ENCODE measurements at regions not wholly inside any gene's neighbourhood (a gene's known extent, or its start where the extent isn't known, plus 50 kb on each side); places are given as distances from the start of the nearest gene placed in this dataset.

DNA sequence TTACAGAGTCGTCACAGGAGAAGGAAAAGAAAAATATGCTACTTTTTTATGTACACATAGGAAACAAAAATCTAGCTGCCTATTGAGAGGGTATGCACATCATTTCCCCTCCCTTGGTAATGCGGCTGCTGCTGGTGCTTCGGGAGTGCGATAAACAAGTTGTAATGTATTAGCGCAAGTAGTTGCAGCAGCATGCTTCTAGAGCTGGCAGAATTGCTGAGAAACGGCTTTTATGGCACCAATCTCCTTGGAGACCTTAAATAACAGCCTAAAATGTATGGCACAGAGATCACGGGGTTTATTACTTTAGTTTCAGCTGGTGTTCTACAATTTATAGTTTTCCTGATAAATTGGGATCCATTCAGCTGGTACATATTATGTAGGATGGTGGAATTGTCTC lies 447.6 kb upstream of the TMPO start:
- Mint-ChIP-seq H3K27me3 (ENCODE audit: low read depth) (peaks cover 1% of the 10 kb centered on the region), H3K27ac (ENCODE audit: unreplicated experiment) (no peak overlapping the region), H3K36me3 (ENCODE audit: low read depth) (no peaks in the 10 kb centered on the region), H3K9me3 (ENCODE audit: low read depth) (peaks cover 3% of the 10 kb centered on the region), H3K4me3 (ENCODE audit: unreplicated experiment) (no peak overlapping the region), H3K4me1 (ENCODE audit: low read depth) (no peaks in the 10 kb centered on the region)
- no peak for DNase-seq (ENCODE audit: low spot score)
- no peak for TF ChIP-seq CTCF (IDR thresholded peaks at IDR 0.05)

- no peaks in the 10 kb centered on the region for H3K4me1 Mint-ChIP-seq (ENCODE audit: low read depth)
- DNase-seq (ENCODE audit: low spot score), result no peak
- TF ChIP-seq CTCF (IDR thresholded peaks at IDR 0.05), result no peak
- no peak overlapping the region for H3K4me3 Mint-ChIP-seq (ENCODE audit: unreplicated experiment)
- H3K36me3 Mint-ChIP-seq (ENCODE audit: low read depth), result no peaks in the 10 kb centered on the region
- H3K9me3 Mint-ChIP-seq (ENCODE audit: low read depth), result peaks cover 3% of the 10 kb centered on the region
- H3K27me3 Mint-ChIP-seq (ENCODE audit: low read depth), result peaks cover 5% of the 10 kb centered on the region
- H3K27ac Mint-ChIP-seq (ENCODE audit: unreplicated experiment), result no peak overlapping the region
Measured at GRCh38 chr12:98073610-98074009, 441.8 kb upstream of the TMPO start.

DNA sequence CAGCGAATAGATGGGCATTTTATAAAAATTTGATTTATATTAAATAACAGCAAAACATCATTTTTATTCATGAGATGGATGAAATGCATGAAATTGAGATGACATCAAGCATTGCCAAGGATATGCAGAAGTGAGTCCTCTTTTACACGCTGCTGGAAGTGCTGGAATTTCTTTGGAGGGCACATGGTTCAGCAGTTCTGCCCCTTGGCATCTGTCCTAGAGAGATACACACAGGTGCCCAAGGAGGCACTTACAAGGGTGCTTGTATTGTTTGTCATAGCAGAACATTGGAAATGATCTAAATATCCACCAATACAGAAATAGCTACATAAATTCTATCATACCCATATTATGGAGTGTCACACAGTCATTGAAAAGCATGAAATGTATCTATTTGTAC lies 441.1 kb upstream of the TMPO start:
- Mint-ChIP-seq H3K36me3 (ENCODE audit: low read depth) (no peaks in the 10 kb centered on the region), H3K27ac (ENCODE audit: unreplicated experiment) (no peak overlapping the region), H3K27me3 (ENCODE audit: low read depth) (peaks cover 5% of the 10 kb centered on the region), H3K4me1 (ENCODE audit: low read depth) (no peaks in the 10 kb centered on the region), H3K4me3 (ENCODE audit: unreplicated experiment) (no peak overlapping the region), H3K9me3 (ENCODE audit: low read depth) (peaks cover 3% of the 10 kb centered on the region)
- TF ChIP-seq CTCF (IDR thresholded peaks at IDR 0.05), result no peak
- DNase-seq (ENCODE audit: low spot score), result no peak

GRCh38 chr12:98084391-98084790 lies 431.0 kb upstream of the TMPO start:
- TF ChIP-seq CTCF (IDR thresholded peaks at IDR 0.05), result no peak
- peaks cover 8% of the 10 kb centered on the region for H3K4me1 Mint-ChIP-seq (ENCODE audit: low read depth)
- peaks cover 3% of the 10 kb centered on the region for H3K9me3 Mint-ChIP-seq (ENCODE audit: low read depth)
- no peak for DNase-seq (ENCODE audit: low spot score)
- H3K36me3 Mint-ChIP-seq (ENCODE audit: low read depth), result no peaks in the 10 kb centered on the region
- H3K27ac Mint-ChIP-seq (ENCODE audit: unreplicated experiment), result no peak overlapping the region
- no peak overlapping the region for H3K4me3 Mint-ChIP-seq (ENCODE audit: unreplicated experiment)
- H3K27me3 Mint-ChIP-seq (ENCODE audit: low read depth), result peaks cover 2% of the 10 kb centered on the region

GRCh38 chr12:98085046-98085755 lies 430.2 kb upstream of the TMPO start:
- Mint-ChIP-seq H3K9me3 (ENCODE audit: low read depth) (peaks cover 3% of the 10 kb centered on the region), H3K4me1 (ENCODE audit: low read depth) (peaks cover 8% of the 10 kb centered on the region), H3K27ac (ENCODE audit: unreplicated experiment) (no peak overlapping the region), H3K27me3 (ENCODE audit: low read depth) (peaks cover 4% of the 10 kb centered on the region), H3K4me3 (ENCODE audit: unreplicated experiment) (no peak overlapping the region), H3K36me3 (ENCODE audit: low read depth) (no peaks in the 10 kb centered on the region)
- DNase-seq (ENCODE audit: low spot score), result no peak
- no peak for TF ChIP-seq CTCF (IDR thresholded peaks at IDR 0.05)
